ENCODE measurements at regions not wholly inside any gene's neighbourhood (a gene's known extent, or its start where the extent isn't known, plus 50 kb on each side); places are given as distances from the start of the nearest gene placed in this dataset.

DNA sequence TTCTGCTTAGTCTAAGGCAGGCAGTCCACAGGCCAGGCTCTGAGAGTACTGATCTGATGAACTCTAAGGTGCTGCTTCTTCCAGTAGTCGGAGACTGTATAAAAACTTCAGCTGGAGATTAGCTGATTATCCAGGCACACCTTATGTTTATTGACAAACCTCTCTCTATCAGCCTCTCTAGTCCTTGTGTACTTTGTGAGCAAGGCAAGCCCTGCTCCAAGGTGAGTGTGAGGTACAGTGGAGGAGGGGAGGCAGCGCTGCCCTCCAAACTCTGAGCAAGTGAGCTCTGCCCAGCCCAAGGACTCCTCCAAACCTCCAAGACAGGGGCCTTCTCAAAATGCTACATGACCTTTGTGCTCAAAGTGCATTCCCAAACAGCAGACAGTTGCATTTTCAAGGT, 95.9 kb upstream of the CDKN3 start:
- WGBS, 5 donors = 72 to 93% (median 89%) methylated on average over 2 of the region's 2 CpGs
- Histone ChIP-seq H3K9me3 (no peaks in the 10 kb centered on the region), H3K27ac (peak overlapping the region in 1 of 8 donors; percentile 55), H3K36me3 (no peaks in the 10 kb centered on the region), H3K27me3 (replicated peaks in 1 of 7) (peaks cover 0 to 9% (median 0%) of the 10 kb centered on the region in 7 donors), H3K4me1 (no peaks in the 10 kb centered on the region), H3K4me3 (no peak overlapping the region)
- DNase-seq = no peak
- intact Hi-C loops (cut with DNase I; ENCODE audit: low total_unique reads) = no loop called here
- TF ChIP-seq POLR2A (IDR thresholded peaks at IDR 0.05) = no peak
- no peak for TF ChIP-seq POLR2AphosphoS5 (IDR thresholded peaks at IDR 0.05)
- TF ChIP-seq, protein P1, sequence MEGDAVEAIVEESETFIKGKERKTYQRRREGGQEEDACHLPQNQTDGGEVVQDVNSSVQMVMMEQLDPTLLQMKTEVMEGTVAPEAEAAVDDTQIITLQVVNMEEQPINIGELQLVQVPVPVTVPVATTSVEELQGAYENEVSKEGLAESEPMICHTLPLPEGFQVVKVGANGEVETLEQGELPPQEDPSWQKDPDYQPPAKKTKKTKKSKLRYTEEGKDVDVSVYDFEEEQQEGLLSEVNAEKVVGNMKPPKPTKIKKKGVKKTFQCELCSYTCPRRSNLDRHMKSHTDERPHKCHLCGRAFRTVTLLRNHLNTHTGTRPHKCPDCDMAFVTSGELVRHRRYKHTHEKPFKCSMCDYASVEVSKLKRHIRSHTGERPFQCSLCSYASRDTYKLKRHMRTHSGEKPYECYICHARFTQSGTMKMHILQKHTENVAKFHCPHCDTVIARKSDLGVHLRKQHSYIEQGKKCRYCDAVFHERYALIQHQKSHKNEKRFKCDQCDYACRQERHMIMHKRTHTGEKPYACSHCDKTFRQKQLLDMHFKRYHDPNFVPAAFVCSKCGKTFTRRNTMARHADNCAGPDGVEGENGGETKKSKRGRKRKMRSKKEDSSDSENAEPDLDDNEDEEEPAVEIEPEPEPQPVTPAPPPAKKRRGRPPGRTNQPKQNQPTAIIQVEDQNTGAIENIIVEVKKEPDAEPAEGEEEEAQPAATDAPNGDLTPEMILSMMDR (IDR thresholded peaks at IDR 0.05 in 8 of 11, conservative IDR thresholded peaks at IDR 0.05 in 3 of 11) = no peak

DNA sequence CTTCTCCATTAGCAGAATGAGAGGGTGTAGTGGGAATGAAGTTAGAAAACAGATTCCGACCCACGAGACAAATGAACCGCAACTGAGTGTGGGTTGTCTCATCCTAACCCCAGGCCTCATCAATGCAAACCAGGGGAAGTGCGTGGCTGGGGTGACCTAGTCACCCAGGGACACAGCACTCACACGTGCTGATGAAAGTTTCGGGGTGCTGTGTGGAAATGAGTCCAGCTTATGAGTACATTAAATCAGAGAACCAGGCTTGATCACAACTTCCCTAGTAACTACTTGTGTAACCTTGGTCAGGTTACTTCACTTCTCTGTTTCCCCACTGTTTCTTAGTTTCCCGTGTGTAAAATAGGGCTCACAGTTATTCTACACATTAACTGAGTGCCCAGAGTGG, 95.4 kb upstream of the CDKN3 start:
- WGBS, 5 donors = 45 to 77% (median 60%) methylated on average over 7 of the region's 7 CpGs
- intact Hi-C loops (cut with DNase I; ENCODE audit: low total_unique reads) = no loop called here
- peaks cover 0 to 9% (median 0%) of the 10 kb centered on the region in 7 donors for H3K27me3 ChIP-seq (replicated peaks in 1 of 7)

DNA sequence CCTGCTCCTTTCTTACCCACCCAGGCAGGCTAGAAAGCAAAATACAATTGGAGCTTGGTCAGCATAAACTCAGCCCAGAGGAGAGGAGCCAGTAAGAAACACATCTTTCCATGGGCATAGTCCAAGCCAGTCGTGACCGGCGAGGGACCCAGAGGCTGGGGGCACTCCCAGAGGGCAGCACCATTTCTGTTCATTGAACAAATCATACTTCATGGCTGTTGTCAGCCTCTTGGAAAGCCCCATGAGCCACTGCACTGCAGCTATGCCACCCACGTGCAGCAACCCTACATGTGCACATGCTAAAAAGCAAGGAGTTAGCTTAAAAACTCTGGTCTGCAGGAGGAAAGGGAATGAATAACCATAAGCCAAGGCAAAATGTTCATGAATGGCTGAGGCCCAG, 90.0 kb upstream of the CDKN3 start:
- TF ChIP-seq, protein P1 (IDR thresholded peaks at IDR 0.05 in 8 of 11, conservative IDR thresholded peaks at IDR 0.05 in 3 of 11) = no peak
- no peak for TF ChIP-seq POLR2AphosphoS5 (IDR thresholded peaks at IDR 0.05)
- no peak for TF ChIP-seq POLR2A (IDR thresholded peaks at IDR 0.05)
- H3K4me3 ChIP-seq = no peak overlapping the region
- no peak overlapping the region for H3K27ac ChIP-seq
- 59 to 82% (median 70%) methylated on average over 4 of the region's 4 CpGs for WGBS, 5 donors
- DNase-seq = no peak
- no peaks in the 10 kb centered on the region for H3K36me3 ChIP-seq
- intact Hi-C loops (cut with DNase I; ENCODE audit: low total_unique reads) = no loop called here
- H3K9me3 ChIP-seq = no peaks in the 10 kb centered on the region
- no peaks in the 10 kb centered on the region for H3K4me1 ChIP-seq
- H3K27me3 ChIP-seq (replicated peaks in 1 of 7) = no peaks in the 10 kb centered on the region

More for the DNA sequence above, 95.4 kb upstream of the CDKN3 start:
- TF ChIP-seq POLR2A (IDR thresholded peaks at IDR 0.05) (no peak), POLR2AphosphoS5 (IDR thresholded peaks at IDR 0.05) (peak in 1 of 3 donors; percentile 15)
- TF ChIP-seq, protein P1 (IDR thresholded peaks at IDR 0.05 in 8 of 11, conservative IDR thresholded peaks at IDR 0.05 in 3 of 11) = no peak
- Histone ChIP-seq H3K4me1 (no peaks in the 10 kb centered on the region), H3K27ac (peak overlapping the region in 4 of 8 donors; percentile 51 to 62 (median 55)), H3K9me3 (no peaks in the 10 kb centered on the region), H3K4me3 (no peak overlapping the region), H3K36me3 (no peaks in the 10 kb centered on the region)
- DNase-seq = no peak

DNA sequence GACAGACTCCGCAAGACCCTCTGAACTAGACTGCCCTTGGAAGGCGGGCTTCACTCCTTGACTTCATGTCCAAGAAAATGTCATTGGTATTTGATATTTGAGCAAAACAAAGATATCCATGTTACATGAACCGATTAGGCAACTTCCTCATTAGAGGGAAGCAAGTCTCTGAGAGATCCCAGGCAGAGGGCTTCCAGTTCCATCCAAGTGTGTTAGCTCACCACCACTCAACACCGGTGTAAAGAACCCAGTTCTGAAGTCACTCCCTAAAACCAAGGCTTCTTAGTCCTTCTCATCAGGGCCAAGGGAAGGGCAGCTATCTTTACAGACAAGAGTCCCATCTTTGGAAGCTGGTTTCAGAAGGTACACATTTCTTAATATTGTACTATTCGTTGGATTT, 87.2 kb upstream of the CDKN3 start:
- Histone ChIP-seq H3K4me1 (no peaks in the 10 kb centered on the region), H3K27ac (no peak overlapping the region), H3K4me3 (no peak overlapping the region), H3K27me3 (replicated peaks in 1 of 7) (peaks cover 0 to 4% (median 0%) of the 10 kb centered on the region in 7 donors), H3K36me3 (no peaks in the 10 kb centered on the region), H3K9me3 (no peaks in the 10 kb centered on the region)
- intact Hi-C loops (cut with DNase I; ENCODE audit: low total_unique reads) = no loop called here
- no peak for DNase-seq
- TF ChIP-seq POLR2AphosphoS5 (IDR thresholded peaks at IDR 0.05) (no peak), POLR2A (IDR thresholded peaks at IDR 0.05) (no peak)
- TF ChIP-seq, protein P1 (IDR thresholded peaks at IDR 0.05 in 8 of 11, conservative IDR thresholded peaks at IDR 0.05 in 3 of 11) = no peak
- 64 to 87% (median 74%) methylated on average over 5 of the region's 5 CpGs for WGBS, 5 donors

Measured in spleen (tissue), 11 donors.